ENCODE measurements at regions not wholly inside any gene's neighbourhood (a gene's known extent, or its start where the extent isn't known, plus 50 kb on each side); places are given as distances from the start of the nearest gene placed in this dataset.

GRCh38 chr7:46571996-46572395 lies 650.9 kb upstream of the IGFBP3 start:
- no peaks in the 10 kb centered on the region for H3K79me1 ChIP-seq (ENCODE audit: low read length)
- no peak overlapping the region for H3K4me2 ChIP-seq (ENCODE audit: low read length)
- no peak overlapping the region for H2BK12ac ChIP-seq (ENCODE audit: low read length)
- H2BK120ac ChIP-seq (ENCODE audit: insufficient read depth, low read length, poor library complexity): no peak overlapping the region
- no peaks in the 10 kb centered on the region for H3K27me3 ChIP-seq (ENCODE audit: insufficient read depth, low read length)
- H4K91ac ChIP-seq (ENCODE audit: low read depth, low read length): no peak overlapping the region
- H2AK5ac ChIP-seq (ENCODE audit: low read length): no peak overlapping the region
- no peak overlapping the region for H3K14ac ChIP-seq (ENCODE audit: low read length)
- no peak overlapping the region for H4K8ac ChIP-seq (ENCODE audit: low read depth, low read length)
- no peak overlapping the region for H4K12ac ChIP-seq (ENCODE audit: low read depth, low read length)
- no peak overlapping the region for H3K4ac ChIP-seq (ENCODE audit: low read depth, low read length)
- no peaks in the 10 kb centered on the region for H3K9me3 ChIP-seq (ENCODE audit: insufficient read depth, low read depth, low read length)
- no peak overlapping the region for H3K18ac ChIP-seq (ENCODE audit: low read length)
- H3K79me2 ChIP-seq (ENCODE audit: control insufficient read depth, insufficient read depth, low read length, poor library complexity): no peaks in the 10 kb centered on the region
- no peak overlapping the region for H3K4me3 ChIP-seq (ENCODE audit: low read depth, low read length)
- no peak overlapping the region for H2BK5ac ChIP-seq (ENCODE audit: low read depth, low read length, poor library complexity)
- no peak overlapping the region for H2AFZ ChIP-seq (ENCODE audit: insufficient read depth, low read length, poor library complexity)
- DNase-seq: no peak
- H3K4me1 ChIP-seq (ENCODE audit: control insufficient read depth in 1 of 2, insufficient read depth in 2 of 2, low read length in 2 of 2): peaks cover 9 to 10% of the 10 kb centered on the region in 2 experiments
- H3K23ac ChIP-seq (ENCODE audit: low read length): no peak overlapping the region
- no peak overlapping the region for H3K9ac ChIP-seq (ENCODE audit: low read length)
- no peaks in the 10 kb centered on the region for H3K36me3 ChIP-seq (ENCODE audit: control insufficient read depth in 1 of 2, insufficient read depth in 2 of 2, low read length in 2 of 2)
- H3K27ac ChIP-seq (ENCODE audit: low read depth, low read length): no peak overlapping the region
- no CpG with 5 or more reads among the region's 5 CpGs for WGBS (ENCODE audit: extremely low coverage, insufficient coverage, insufficient read length)

- Histone ChIP-seq H2AK5ac (ENCODE audit: low read length) (no peak overlapping the region), H2AFZ (ENCODE audit: insufficient read depth, low read length, poor library complexity) (no peak overlapping the region), H4K91ac (ENCODE audit: low read depth, low read length) (no peak overlapping the region), H2BK5ac (ENCODE audit: low read depth, low read length, poor library complexity) (no peak overlapping the region), H3K4me1 (ENCODE audit: control insufficient read depth in 1 of 2, insufficient read depth in 2 of 2, low read length in 2 of 2) (peaks cover 9 to 10% of the 10 kb centered on the region in 2 experiments), H4K12ac (ENCODE audit: low read depth, low read length) (no peak overlapping the region), H2BK12ac (ENCODE audit: low read length) (no peak overlapping the region), H3K79me1 (ENCODE audit: low read length) (no peaks in the 10 kb centered on the region), H3K9ac (ENCODE audit: low read length) (no peak overlapping the region), H3K79me2 (ENCODE audit: control insufficient read depth, insufficient read depth, low read length, poor library complexity) (no peaks in the 10 kb centered on the region), H3K4me3 (ENCODE audit: low read depth, low read length) (no peak overlapping the region), H3K9me3 (ENCODE audit: insufficient read depth, low read depth, low read length) (no peaks in the 10 kb centered on the region), H3K18ac (ENCODE audit: low read length) (no peak overlapping the region), H3K23ac (ENCODE audit: low read length) (no peak overlapping the region), H4K8ac (ENCODE audit: low read depth, low read length) (no peak overlapping the region), H3K27ac (ENCODE audit: low read depth, low read length) (no peak overlapping the region), H3K4ac (ENCODE audit: low read depth, low read length) (no peak overlapping the region), H2BK120ac (ENCODE audit: insufficient read depth, low read length, poor library complexity) (no peak overlapping the region), H3K36me3 (ENCODE audit: control insufficient read depth in 1 of 2, insufficient read depth in 2 of 2, low read length in 2 of 2) (no peaks in the 10 kb centered on the region), H3K27me3 (ENCODE audit: insufficient read depth, low read length) (no peaks in the 10 kb centered on the region), H3K4me2 (ENCODE audit: low read length) (no peak overlapping the region), H3K14ac (ENCODE audit: low read length) (no peak overlapping the region)
- DNase-seq: peak; percentile 47 to 55
- WGBS (ENCODE audit: extremely low coverage, insufficient coverage, insufficient read length): no CpG with 5 or more reads among the region's 2 CpGs
Measured at GRCh38 chr7:46569133-46569465, 648.0 kb upstream of the IGFBP3 start.

GRCh38 chr7:46568420-46569132 lies 647.5 kb upstream of the IGFBP3 start:
- H3K4me2 ChIP-seq (ENCODE audit: low read length): no peak overlapping the region
- H3K9me3 ChIP-seq (ENCODE audit: insufficient read depth, low read depth, low read length): no peaks in the 10 kb centered on the region
- H4K91ac ChIP-seq (ENCODE audit: low read depth, low read length): no peak overlapping the region
- H3K14ac ChIP-seq (ENCODE audit: low read length): no peak overlapping the region
- H3K36me3 ChIP-seq (ENCODE audit: control insufficient read depth in 1 of 2, insufficient read depth in 2 of 2, low read length in 2 of 2): no peaks in the 10 kb centered on the region
- no peak for DNase-seq
- no peak overlapping the region for H2AK5ac ChIP-seq (ENCODE audit: low read length)
- H2AFZ ChIP-seq (ENCODE audit: insufficient read depth, low read length, poor library complexity): no peak overlapping the region
- H3K18ac ChIP-seq (ENCODE audit: low read length): no peak overlapping the region
- no peak overlapping the region for H2BK12ac ChIP-seq (ENCODE audit: low read length)
- no peak overlapping the region for H3K23ac ChIP-seq (ENCODE audit: low read length)
- no peaks in the 10 kb centered on the region for H3K27me3 ChIP-seq (ENCODE audit: insufficient read depth, low read length)
- no peak overlapping the region for H4K12ac ChIP-seq (ENCODE audit: low read depth, low read length)
- H3K4me1 ChIP-seq (ENCODE audit: control insufficient read depth in 1 of 2, insufficient read depth in 2 of 2, low read length in 2 of 2): peaks cover 9 to 10% of the 10 kb centered on the region in 2 experiments
- no peak overlapping the region for H3K4me3 ChIP-seq (ENCODE audit: low read depth, low read length)
- H3K79me1 ChIP-seq (ENCODE audit: low read length): no peaks in the 10 kb centered on the region
- H3K79me2 ChIP-seq (ENCODE audit: control insufficient read depth, insufficient read depth, low read length, poor library complexity): no peaks in the 10 kb centered on the region
- H3K27ac ChIP-seq (ENCODE audit: low read depth, low read length): no peak overlapping the region
- no peak overlapping the region for H2BK120ac ChIP-seq (ENCODE audit: insufficient read depth, low read length, poor library complexity)
- WGBS (ENCODE audit: extremely low coverage, insufficient coverage, insufficient read length): no CpG with 5 or more reads among the region's 11 CpGs
- no peak overlapping the region for H4K8ac ChIP-seq (ENCODE audit: low read depth, low read length)
- no peak overlapping the region for H3K4ac ChIP-seq (ENCODE audit: low read depth, low read length)
- no peak overlapping the region for H3K9ac ChIP-seq (ENCODE audit: low read length)
- no peak overlapping the region for H2BK5ac ChIP-seq (ENCODE audit: low read depth, low read length, poor library complexity)

- H2AK5ac ChIP-seq (ENCODE audit: low read length): no peak overlapping the region
- H3K23ac ChIP-seq (ENCODE audit: low read length): no peak overlapping the region
- no peak overlapping the region for H3K4ac ChIP-seq (ENCODE audit: low read depth, low read length)
- no peaks in the 10 kb centered on the region for H3K9me3 ChIP-seq (ENCODE audit: insufficient read depth, low read depth, low read length)
- WGBS (ENCODE audit: extremely low coverage, insufficient coverage, insufficient read length): no CpG with 5 or more reads among the region's 6 CpGs
- H3K27me3 ChIP-seq (ENCODE audit: insufficient read depth, low read length): no peaks in the 10 kb centered on the region
- no peak overlapping the region for H2BK120ac ChIP-seq (ENCODE audit: insufficient read depth, low read length, poor library complexity)
- H3K4me2 ChIP-seq (ENCODE audit: low read length): no peak overlapping the region
- H3K79me2 ChIP-seq (ENCODE audit: control insufficient read depth, insufficient read depth, low read length, poor library complexity): no peaks in the 10 kb centered on the region
- no peak overlapping the region for H3K18ac ChIP-seq (ENCODE audit: low read length)
- no peak overlapping the region for H2BK5ac ChIP-seq (ENCODE audit: low read depth, low read length, poor library complexity)
- peaks cover 9 to 10% of the 10 kb centered on the region in 2 experiments for H3K4me1 ChIP-seq (ENCODE audit: control insufficient read depth in 1 of 2, insufficient read depth in 2 of 2, low read length in 2 of 2)
- no peaks in the 10 kb centered on the region for H3K36me3 ChIP-seq (ENCODE audit: control insufficient read depth in 1 of 2, insufficient read depth in 2 of 2, low read length in 2 of 2)
- no peak overlapping the region for H4K12ac ChIP-seq (ENCODE audit: low read depth, low read length)
- H2BK12ac ChIP-seq (ENCODE audit: low read length): no peak overlapping the region
- H3K9ac ChIP-seq (ENCODE audit: low read length): no peak overlapping the region
- H4K8ac ChIP-seq (ENCODE audit: low read depth, low read length): no peak overlapping the region
- H2AFZ ChIP-seq (ENCODE audit: insufficient read depth, low read length, poor library complexity): no peak overlapping the region
- H3K79me1 ChIP-seq (ENCODE audit: low read length): no peaks in the 10 kb centered on the region
- no peak overlapping the region for H3K4me3 ChIP-seq (ENCODE audit: low read depth, low read length)
- no peak overlapping the region for H4K91ac ChIP-seq (ENCODE audit: low read depth, low read length)
- no peak overlapping the region for H3K27ac ChIP-seq (ENCODE audit: low read depth, low read length)
- no peak overlapping the region for H3K14ac ChIP-seq (ENCODE audit: low read length)
- no peak for DNase-seq
Measured at GRCh38 chr7:46567858-46568257, 646.8 kb upstream of the IGFBP3 start.
